Globus pallidus (tissue), 1 donor: ENCODE measurements at regions not wholly inside any gene's neighbourhood (a gene's known extent, or its start where the extent isn't known, plus 50 kb on each side); places are given as distances from the start of the nearest gene placed in this dataset.

Experiments used
- DNase-seq: peaks from one replicate; pipeline ENCODE4 v3.0.0-alpha.2; 2015; ENCODE audit warnings: low spot score

GRCh38 chr3:104632947-104633346, 733.8 kb upstream of the ALCAM start:
- no peak for DNase-seq

GRCh38 chr3:104635872-104636580, 730.7 kb upstream of the ALCAM start:
- no peak for DNase-seq

GRCh38 chr3:104642827-104643226, 723.9 kb upstream of the ALCAM start:
- no peak for DNase-seq

- no peak for DNase-seq
Observed at GRCh38 chr3:104646196-104646595, 720.5 kb upstream of the ALCAM start.

GRCh38 chr3:104648823-104649222, 717.9 kb upstream of the ALCAM start:
- no peak for DNase-seq

GRCh38 chr3:104669083-104669482, 697.6 kb upstream of the ALCAM start:
- DNase-seq = no peak

GRCh38 chr3:104672331-104672730, 694.4 kb upstream of the ALCAM start:
- no peak for DNase-seq

GRCh38 chr3:104673981-104674380, 692.7 kb upstream of the ALCAM start:
- no peak for DNase-seq

GRCh38 chr3:104676241-104676640, 690.5 kb upstream of the ALCAM start:
- no peak for DNase-seq

- no peak for DNase-seq
Observed at GRCh38 chr3:104677932-104678331, 688.8 kb upstream of the ALCAM start.

GRCh38 chr3:104685492-104685891, 681.2 kb upstream of the ALCAM start:
- no peak for DNase-seq

- no peak for DNase-seq
Observed at GRCh38 chr3:104687362-104687761, 679.3 kb upstream of the ALCAM start.

GRCh38 chr3:104696470-104696869, 670.2 kb upstream of the ALCAM start:
- no peak for DNase-seq

GRCh38 chr3:104711406-104711805, 655.3 kb upstream of the ALCAM start:
- no peak for DNase-seq

GRCh38 chr3:104715972-104716371, 650.7 kb upstream of the ALCAM start:
- no peak for DNase-seq

- DNase-seq = no peak
Observed at GRCh38 chr3:104717828-104718196, 648.9 kb upstream of the ALCAM start.

GRCh38 chr3:104723000-104723399, 643.7 kb upstream of the ALCAM start:
- DNase-seq = no peak

GRCh38 chr3:104731074-104731473, 635.6 kb upstream of the ALCAM start:
- no peak for DNase-seq

GRCh38 chr3:104734627-104735026, 632.1 kb upstream of the ALCAM start:
- no peak for DNase-seq

- no peak for DNase-seq
Observed at GRCh38 chr3:104735691-104736090, 631.0 kb upstream of the ALCAM start.

GRCh38 chr3:104738271-104738670, 628.4 kb upstream of the ALCAM start:
- no peak for DNase-seq

- DNase-seq = no peak
Observed at GRCh38 chr3:104740874-104741379, 625.8 kb upstream of the ALCAM start.

- DNase-seq = no peak
Observed at GRCh38 chr3:104742044-104742443, 624.7 kb upstream of the ALCAM start.

GRCh38 chr3:104745313-104745712, 621.4 kb upstream of the ALCAM start:
- no peak for DNase-seq
